ENCODE measurements at regions not wholly inside any gene's neighbourhood (a gene's known extent, or its start where the extent isn't known, plus 50 kb on each side); places are given as distances from the start of the nearest gene placed in this dataset.

DNA sequence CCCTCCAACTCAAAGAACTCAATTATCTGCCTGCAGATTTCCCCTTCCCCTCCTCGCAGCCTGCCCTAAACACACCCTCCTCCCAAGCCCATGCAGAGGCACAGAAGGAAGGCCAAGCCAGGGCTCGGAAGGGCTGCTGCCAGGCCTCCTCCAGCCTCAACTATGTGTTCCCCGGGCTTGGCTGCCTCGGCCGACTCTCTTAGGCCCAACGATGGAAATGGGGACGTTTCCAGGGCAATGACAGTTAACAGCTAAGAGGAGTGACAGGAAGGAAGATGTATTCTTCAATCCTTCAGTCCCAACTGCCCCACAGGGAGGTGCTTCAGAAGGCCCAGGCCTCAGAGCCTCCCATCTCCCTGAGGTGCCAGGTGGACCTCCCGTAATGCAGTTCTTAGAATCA, 104.0 kb upstream of the AKIP1 start:
- Histone ChIP-seq H3K27ac (ENCODE audit: insufficient read length, low read depth, low read length) (no peak overlapping the region), H2AFZ (ENCODE audit: low read length) (no peak overlapping the region), H2BK12ac (ENCODE audit: insufficient read length, low read depth, low read length) (no peak overlapping the region), H3K18ac (ENCODE audit: insufficient read length, low read depth, low read length) (no peak overlapping the region), H4K20me1 (ENCODE audit: control insufficient read depth, insufficient read depth, insufficient read length) (no peaks in the 10 kb centered on the region), H3K9me3 (ENCODE audit: control insufficient read depth, low read depth, low read length) (no peaks in the 10 kb centered on the region), H3K23me2 (ENCODE audit: insufficient read length, low read depth, low read length, poor library complexity, severe bottlenecking) (peaks cover 4% of the 10 kb centered on the region), H4K5ac (ENCODE audit: insufficient read length, low read depth, low read length) (no peak overlapping the region), H3K4me2 (ENCODE audit: insufficient read depth, insufficient read length, low read length) (no peak overlapping the region), H3K27me3 (ENCODE audit: insufficient read depth, low read length) (no peaks in the 10 kb centered on the region), H3K56ac (ENCODE audit: insufficient read length, low read depth, low read length) (no peak overlapping the region), H4K91ac (ENCODE audit: insufficient read length, low read depth, low read length) (no peak overlapping the region), H2BK5ac (ENCODE audit: insufficient read length, low read length) (no peak overlapping the region), H3K79me2 (ENCODE audit: insufficient read depth, low read length) (no peaks in the 10 kb centered on the region; the same call in 1 of the 2 replicates), H3K14ac (ENCODE audit: insufficient read depth, low read length) (no peak overlapping the region; the same call in 1 of the 2 replicates), H3K4ac (ENCODE audit: low read depth, low read length) (no peak overlapping the region), H3K79me1 (ENCODE audit: insufficient read depth, low read depth, low read length, poor library complexity, severe bottlenecking) (no peaks in the 10 kb centered on the region), H4K8ac (replicated peaks; ENCODE audit: insufficient read length, low read depth, low read length) (no peak overlapping the region), H2AK5ac (ENCODE audit: insufficient read length, low read length) (no peak overlapping the region), H3T11ph (ENCODE audit: low read length) (no peak overlapping the region), H3K23ac (ENCODE audit: insufficient read length, low read depth, low read length) (no peak overlapping the region), H2BK20ac (ENCODE audit: low read depth, low read length, poor library complexity, severe bottlenecking) (no peak overlapping the region), H3K9ac (ENCODE audit: extremely low read depth, insufficient read length, low read length) (no peak overlapping the region), H2BK15ac (ENCODE audit: low read depth, low read length) (no peak overlapping the region), H2BK120ac (ENCODE audit: low read depth, low read length, poor library complexity, severe bottlenecking) (no peak overlapping the region), H3K4me1 (ENCODE audit: insufficient read depth, low read length) (peaks cover 2% of the 10 kb centered on the region; the same call in 1 of the 2 replicates)
- Mint-ChIP-seq H3K36me3 (ENCODE audit: insufficient read depth in 1 of 3, low read depth in 3 of 3) (no peaks in the 10 kb centered on the region), H3K27ac (peak overlapping the region in 2 of 3 experiments; percentile 84 to 90; a peak in 4 of 7 replicates), H3K9me3 (no peaks in the 10 kb centered on the region; a peak in 1 of 5 replicates), H3K27me3 (ENCODE audit: low read depth) (no peaks in the 10 kb centered on the region; the same call in 1 of the 2 replicates), H3K4me1 (peaks cover 37 to 47% of the 10 kb centered on the region in 2 experiments), H3K4me3 (no peak overlapping the region)
- TF ChIP-seq CTCF (conservative IDR thresholded peaks at IDR 0.05): no peak
- no CpG with 5 or more reads among the region's 8 CpGs for WGBS (ENCODE audit: extremely low coverage, insufficient read length, low lambda C conversion rate)
- DNase-seq: no peak

Data from H9 (cell line).